HG03469 (cell line): ENCODE measurements at regions not wholly inside any gene's neighbourhood (a gene's known extent, or its start where the extent isn't known, plus 50 kb on each side); places are given as distances from the start of the nearest gene placed in this dataset.

Experiments used
- ATAC-seq: cut with Tn5 transposase; IDR thresholded peaks from one replicate; pipeline ENCODE4 v1.9.1; 2021; ENCODE audit warnings: mild to moderate bottlenecking, moderate library complexity, moderate number of reproducible peaks; ENCODE audit not compliant: unreplicated experiment

GRCh38 chr15:70475921-70476320 lies 287.4 kb downstream of the UACA start:
- no peak for ATAC-seq

GRCh38 chr15:70475407-70475781 lies 288.0 kb downstream of the UACA start:
- ATAC-seq, result no peak

GRCh38 chr15:70474471-70475406 lies 288.6 kb downstream of the UACA start:
- ATAC-seq, result no peak

GRCh38 chr15:70473581-70474370 lies 289.6 kb downstream of the UACA start:
- no peak for ATAC-seq

- no peak for ATAC-seq
Observed at GRCh38 chr15:70471517-70471916, 291.8 kb downstream of the UACA start.

GRCh38 chr15:70470556-70471191 lies 292.7 kb downstream of the UACA start:
- ATAC-seq, result no peak

- no peak for ATAC-seq
Observed at GRCh38 chr15:70469651-70470555, 293.5 kb downstream of the UACA start.

GRCh38 chr15:70469182-70469581 lies 294.2 kb downstream of the UACA start:
- ATAC-seq, result no peak

- ATAC-seq, result no peak
Observed at GRCh38 chr15:70466895-70467529, 296.3 kb downstream of the UACA start.

GRCh38 chr15:70466305-70466704 lies 297.1 kb downstream of the UACA start:
- ATAC-seq, result no peak

- ATAC-seq, result no peak
Observed at GRCh38 chr15:70465812-70466211, 297.5 kb downstream of the UACA start.

GRCh38 chr15:70463453-70463834 lies 299.9 kb downstream of the UACA start:
- ATAC-seq, result no peak

- ATAC-seq, result no peak
Observed at GRCh38 chr15:70461992-70462391, 301.4 kb downstream of the UACA start.

- no peak for ATAC-seq
Observed at GRCh38 chr15:70461017-70461416, 302.3 kb downstream of the UACA start.

- ATAC-seq, result no peak
Observed at GRCh38 chr15:70459312-70459711, 304.0 kb downstream of the UACA start.

GRCh38 chr15:70453766-70454165 lies 309.6 kb downstream of the UACA start:
- no peak for ATAC-seq

GRCh38 chr15:70453238-70453637 lies 310.1 kb downstream of the UACA start:
- no peak for ATAC-seq

- no peak for ATAC-seq
Observed at GRCh38 chr15:70451821-70452653, 311.3 kb downstream of the UACA start.

GRCh38 chr15:70450142-70450443 lies 313.3 kb downstream of the UACA start:
- ATAC-seq, result no peak
